ENCODE measurements at regions not wholly inside any gene's neighbourhood (a gene's known extent, or its start where the extent isn't known, plus 50 kb on each side); places are given as distances from the start of the nearest gene placed in this dataset.
A peak's percentile ranks its signal among the peaks of the same experiment; 100 is the strongest.

GRCh38 chr5:146959360-146959759 is 80.8 kb upstream of the PPP2R2B start:
- Histone ChIP-seq H3K27ac (no peak overlapping the region), H3K27me3 (no peaks in the 10 kb centered on the region), H3K4me1 (ENCODE audit: insufficient read depth) (peaks cover 2% of the 10 kb centered on the region), H3K36me3 (no peaks in the 10 kb centered on the region), H3K4me3 (no peak overlapping the region), H3K9me3 (no peaks in the 10 kb centered on the region)
- DNase-seq = no peak
- no peak for TF ChIP-seq POLR2A (IDR thresholded peaks at IDR 0.05)
- TF ChIP-seq CTCF (IDR thresholded peaks at IDR 0.05) = no peak
- TF ChIP-seq EP300 (IDR thresholded peaks at IDR 0.05) = no peak
- intact Hi-C loops (cut with DNase I) = no loop called here

GRCh38 chr5:146962801-146963355 is 84.3 kb upstream of the PPP2R2B start:
- Histone ChIP-seq H3K4me1 (ENCODE audit: insufficient read depth) (peaks cover 4% of the 10 kb centered on the region), H3K9me3 (no peaks in the 10 kb centered on the region), H3K4me3 (no peak overlapping the region), H3K36me3 (no peaks in the 10 kb centered on the region), H3K27ac (no peak overlapping the region), H3K27me3 (no peaks in the 10 kb centered on the region)
- no peak for DNase-seq
- intact Hi-C loops (cut with DNase I) = no loop called here
- TF ChIP-seq POLR2A (IDR thresholded peaks at IDR 0.05) (no peak), EP300 (IDR thresholded peaks at IDR 0.05) (no peak), CTCF (IDR thresholded peaks at IDR 0.05) (no peak)
- WGBS, 3 donors = 85 to 97% (median 97%) methylated on average over 1 of the region's 1 CpG

GRCh38 chr5:146965761-146966659 is 87.5 kb upstream of the PPP2R2B start:
- Histone ChIP-seq H3K27ac (no peak overlapping the region), H3K4me1 (ENCODE audit: insufficient read depth) (peaks cover 4% of the 10 kb centered on the region), H3K9me3 (no peaks in the 10 kb centered on the region), H3K27me3 (no peaks in the 10 kb centered on the region), H3K36me3 (no peaks in the 10 kb centered on the region), H3K4me3 (no peak overlapping the region)
- 40 to 43% (median 42%) methylated on average over 15 of the region's 15 CpGs for WGBS, 3 donors
- TF ChIP-seq EP300 (IDR thresholded peaks at IDR 0.05) (no peak), CTCF (IDR thresholded peaks at IDR 0.05) (peak in 2 of 3 donors; percentile 29 to 46), POLR2A (IDR thresholded peaks at IDR 0.05) (no peak)
- intact Hi-C loops (cut with DNase I) = loop anchor here in 2 of 4 donors (1.0 to 5.0 kb wide), 2 partner anchors 424 kb away; no protein-coding TSS in a partner anchor
- DNase-seq = peak in 3 of 5 donors; percentile 11 to 41 (median 22)

- TF ChIP-seq EP300 (IDR thresholded peaks at IDR 0.05) (no peak), CTCF (IDR thresholded peaks at IDR 0.05) (no peak), POLR2A (IDR thresholded peaks at IDR 0.05) (no peak)
- H3K36me3 ChIP-seq = no peaks in the 10 kb centered on the region
- peaks cover 4% of the 10 kb centered on the region for H3K4me1 ChIP-seq (ENCODE audit: insufficient read depth)
- intact Hi-C loops (cut with DNase I) = loop anchor here in 1 of 4 donors (5.0 kb wide), 1 partner anchor 425 kb away; no protein-coding TSS in a partner anchor
- H3K9me3 ChIP-seq = no peaks in the 10 kb centered on the region
- no peak for DNase-seq
- no peak overlapping the region for H3K4me3 ChIP-seq
- H3K27ac ChIP-seq = no peak overlapping the region
- no peaks in the 10 kb centered on the region for H3K27me3 ChIP-seq
- 55 to 70% (median 62%) methylated on average over 5 of the region's 5 CpGs for WGBS, 3 donors
Observed at GRCh38 chr5:146967646-146968045, 89.1 kb upstream of the PPP2R2B start.

All from ovary (tissue), 7 donors.